NB4 (cell line): ENCODE measurements at regions not wholly inside any gene's neighbourhood (a gene's known extent, or its start where the extent isn't known, plus 50 kb on each side); places are given as distances from the start of the nearest gene placed in this dataset.

Source experiments
- MYC ChIP-seq: IDR thresholded peaks from 2 replicates; pipeline ENCODE4 v1.6.1; 2011; ENCODE audit warnings: low read depth, low read length
- POLR2A ChIP-seq: IDR thresholded peaks from 2 replicates; pipeline ENCODE4 v1.6.1; 2011; ENCODE audit warnings: mild to moderate bottlenecking; ENCODE audit not compliant: insufficient read length; ENCODE audit errors: extremely low read depth
- TF ChIP-seq, protein P1 (sequence below): IDR thresholded peaks from one replicate; pipeline ENCODE4 v1.5.1; 2012; ENCODE audit warnings: low read depth, low read length
- TF ChIP-seq, protein P2 (sequence below): IDR thresholded peaks from 2 replicates; pipeline ENCODE4 v1.6.1; 2011; ENCODE audit warnings: low read depth, low read length

DNA sequence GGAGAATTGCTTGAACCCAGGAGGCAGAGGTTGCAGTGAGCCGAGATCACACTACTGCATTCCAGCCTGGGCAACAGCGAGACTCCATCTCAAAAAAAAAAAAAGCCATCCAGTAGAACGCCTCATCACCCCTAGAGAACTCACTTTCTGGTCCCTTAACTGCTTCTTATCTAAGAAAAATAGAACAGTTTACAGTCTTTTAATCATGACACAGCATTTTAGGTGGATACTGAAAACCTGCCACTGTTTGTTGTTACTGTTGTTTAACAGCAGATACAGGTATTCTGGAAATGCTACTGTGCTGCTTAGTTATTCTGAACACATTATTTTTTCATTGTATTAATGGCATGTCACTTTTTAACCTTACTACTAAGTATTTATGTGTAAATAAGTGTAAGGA lies 624.3 kb upstream of the GHITM start:
- TF ChIP-seq POLR2A, result no peak
- TF ChIP-seq, protein P1, sequence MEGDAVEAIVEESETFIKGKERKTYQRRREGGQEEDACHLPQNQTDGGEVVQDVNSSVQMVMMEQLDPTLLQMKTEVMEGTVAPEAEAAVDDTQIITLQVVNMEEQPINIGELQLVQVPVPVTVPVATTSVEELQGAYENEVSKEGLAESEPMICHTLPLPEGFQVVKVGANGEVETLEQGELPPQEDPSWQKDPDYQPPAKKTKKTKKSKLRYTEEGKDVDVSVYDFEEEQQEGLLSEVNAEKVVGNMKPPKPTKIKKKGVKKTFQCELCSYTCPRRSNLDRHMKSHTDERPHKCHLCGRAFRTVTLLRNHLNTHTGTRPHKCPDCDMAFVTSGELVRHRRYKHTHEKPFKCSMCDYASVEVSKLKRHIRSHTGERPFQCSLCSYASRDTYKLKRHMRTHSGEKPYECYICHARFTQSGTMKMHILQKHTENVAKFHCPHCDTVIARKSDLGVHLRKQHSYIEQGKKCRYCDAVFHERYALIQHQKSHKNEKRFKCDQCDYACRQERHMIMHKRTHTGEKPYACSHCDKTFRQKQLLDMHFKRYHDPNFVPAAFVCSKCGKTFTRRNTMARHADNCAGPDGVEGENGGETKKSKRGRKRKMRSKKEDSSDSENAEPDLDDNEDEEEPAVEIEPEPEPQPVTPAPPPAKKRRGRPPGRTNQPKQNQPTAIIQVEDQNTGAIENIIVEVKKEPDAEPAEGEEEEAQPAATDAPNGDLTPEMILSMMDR, result no peak
- no peak for TF ChIP-seq MYC
- TF ChIP-seq, protein P2, sequence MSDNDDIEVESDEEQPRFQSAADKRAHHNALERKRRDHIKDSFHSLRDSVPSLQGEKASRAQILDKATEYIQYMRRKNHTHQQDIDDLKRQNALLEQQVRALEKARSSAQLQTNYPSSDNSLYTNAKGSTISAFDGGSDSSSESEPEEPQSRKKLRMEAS, result no peak
